HL-60/S4 (cell line): ENCODE measurements at regions not wholly inside any gene's neighbourhood (a gene's known extent, or its start where the extent isn't known, plus 50 kb on each side); places are given as distances from the start of the nearest gene placed in this dataset.

Source experiments
- in situ Hi-C: fragments of 300-500 bp; cut with MboI; formaldehyde crosslinking; loops from 2 replicates; pipeline ENCODE4 v1.14.3; 2022; ENCODE audit warnings: low sequenced_read_pairs

DNA sequence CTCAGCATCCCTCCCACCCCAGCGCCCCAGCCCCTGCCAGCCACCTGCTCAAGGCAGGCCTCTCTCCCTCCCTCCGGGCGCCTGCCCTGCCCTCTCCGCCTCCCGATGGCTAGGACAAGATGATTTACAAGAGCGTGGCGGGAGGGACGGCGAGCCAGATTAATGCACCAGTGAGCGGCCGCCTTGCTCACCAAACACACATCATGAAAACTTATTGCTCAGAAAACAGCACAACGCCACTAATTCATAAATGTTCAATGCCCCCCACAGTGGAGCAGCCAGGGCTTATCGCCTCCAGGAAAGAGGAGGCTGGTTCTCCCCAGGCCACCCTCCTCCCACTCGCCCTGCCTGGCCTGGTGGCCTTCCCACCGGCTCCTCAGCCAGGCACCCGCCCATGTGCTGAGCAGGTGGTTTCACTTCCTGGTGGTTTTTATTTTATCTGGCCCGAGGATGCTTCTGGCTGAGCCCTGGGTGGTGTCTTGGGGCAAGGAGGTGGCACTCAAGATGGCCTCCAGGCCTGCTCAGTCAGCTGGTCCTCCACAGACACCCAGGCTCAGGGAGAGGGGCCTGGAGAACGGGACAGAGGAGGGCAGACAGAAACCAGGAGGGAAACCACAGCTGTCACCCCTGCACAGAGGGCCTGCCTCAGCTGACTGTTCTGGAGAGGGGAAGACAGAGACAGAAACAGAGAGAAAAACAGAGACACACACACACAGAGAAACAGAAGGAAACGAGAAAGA is 284.9 kb downstream of the UACA start:
- in situ Hi-C loops, result loop anchor here (25.0 kb wide), 1 partner anchor 716 kb away; no protein-coding TSS in a partner anchor

DNA sequence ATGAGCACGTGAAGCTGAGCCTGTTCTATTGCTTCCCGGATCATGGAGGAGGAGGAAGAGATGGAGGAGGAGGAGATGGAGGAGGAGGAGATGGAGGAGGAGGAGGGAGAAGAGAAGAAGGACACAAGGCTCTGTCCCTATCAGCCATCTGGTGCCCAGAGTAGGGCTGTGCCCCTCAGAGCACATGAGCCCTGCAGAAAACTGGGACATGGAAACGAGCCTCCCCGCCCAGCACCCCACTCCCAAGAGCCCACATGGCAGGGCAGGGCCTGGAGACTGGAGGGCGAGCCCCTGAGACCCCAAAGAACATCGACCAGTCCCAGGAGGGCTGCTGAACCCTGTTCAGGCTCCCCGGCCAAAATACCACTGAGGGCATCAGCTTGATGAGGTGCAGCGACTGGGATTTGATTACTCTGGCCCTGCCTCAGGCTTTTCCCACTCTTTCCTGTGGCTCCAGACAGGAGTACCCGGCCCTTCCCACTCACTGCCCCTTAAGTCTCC is 285.6 kb downstream of the UACA start:
- in situ Hi-C loops, result loop anchor here (25.0 kb wide), 1 partner anchor 715 kb away; no protein-coding TSS in a partner anchor

DNA sequence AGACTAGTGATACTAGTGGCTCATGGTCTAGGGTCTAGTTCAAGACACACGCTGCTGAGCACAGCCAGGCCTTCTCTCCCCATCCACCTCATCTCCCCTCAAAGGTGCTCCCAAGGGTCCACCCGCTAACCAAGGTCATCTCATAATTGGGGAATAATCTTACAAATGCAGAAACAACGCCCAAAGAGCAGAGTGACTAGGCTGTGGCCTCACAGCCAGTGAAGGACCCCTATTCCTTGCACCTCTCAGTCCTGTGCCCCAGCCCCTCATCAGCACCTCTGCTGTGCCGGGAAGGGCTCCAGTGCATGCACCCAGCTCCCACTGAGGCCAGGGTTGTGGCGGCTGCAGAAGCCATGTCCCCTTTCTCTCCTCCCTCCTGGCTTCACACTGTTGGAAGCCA is 286.9 kb downstream of the UACA start:
- in situ Hi-C loops, result loop anchor here (25.0 kb wide), 1 partner anchor 714 kb away; no protein-coding TSS in a partner anchor

DNA sequence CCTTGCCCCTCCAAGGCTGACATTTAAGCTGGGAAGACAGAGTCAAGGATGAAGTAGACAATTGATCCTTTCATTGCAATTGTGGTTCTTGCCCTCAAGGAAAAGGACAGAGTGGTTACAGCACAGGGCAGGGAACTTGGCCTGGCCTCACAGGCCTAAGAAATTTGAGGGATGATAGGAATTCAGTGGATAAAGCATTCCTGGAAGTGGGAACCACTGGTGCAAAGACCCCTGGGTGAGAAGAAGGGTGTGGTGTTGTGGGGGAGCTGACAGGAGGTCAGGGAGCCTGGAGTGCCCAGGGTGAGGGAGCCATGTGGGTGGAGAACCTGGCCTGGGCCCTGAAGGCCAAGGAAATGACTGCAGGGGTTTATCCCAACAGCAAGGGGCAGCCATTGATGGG is 287.4 kb downstream of the UACA start:
- in situ Hi-C loops, result loop anchor here (25.0 kb wide), 1 partner anchor 714 kb away; no protein-coding TSS in a partner anchor

DNA sequence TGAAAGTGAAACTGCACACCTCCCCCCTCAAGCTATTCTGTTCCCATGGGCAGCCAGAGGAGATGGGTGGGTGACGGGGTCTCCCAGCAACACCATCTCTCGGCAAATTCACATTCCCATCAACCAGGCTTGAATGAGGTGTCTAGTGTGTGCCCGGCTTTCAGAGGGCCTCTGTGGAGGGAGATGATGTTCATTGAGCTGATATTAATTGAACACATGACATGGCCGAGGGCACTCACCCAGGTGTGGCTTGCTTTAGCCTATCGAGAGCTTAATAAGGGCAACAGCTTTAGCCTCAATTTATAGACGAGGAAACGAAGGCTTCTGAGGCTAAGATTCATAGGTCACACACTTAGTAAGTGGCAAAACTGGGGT is 288.0 kb downstream of the UACA start:
- in situ Hi-C loops, result loop anchor here (25.0 kb wide), 1 partner anchor 713 kb away; no protein-coding TSS in a partner anchor

DNA sequence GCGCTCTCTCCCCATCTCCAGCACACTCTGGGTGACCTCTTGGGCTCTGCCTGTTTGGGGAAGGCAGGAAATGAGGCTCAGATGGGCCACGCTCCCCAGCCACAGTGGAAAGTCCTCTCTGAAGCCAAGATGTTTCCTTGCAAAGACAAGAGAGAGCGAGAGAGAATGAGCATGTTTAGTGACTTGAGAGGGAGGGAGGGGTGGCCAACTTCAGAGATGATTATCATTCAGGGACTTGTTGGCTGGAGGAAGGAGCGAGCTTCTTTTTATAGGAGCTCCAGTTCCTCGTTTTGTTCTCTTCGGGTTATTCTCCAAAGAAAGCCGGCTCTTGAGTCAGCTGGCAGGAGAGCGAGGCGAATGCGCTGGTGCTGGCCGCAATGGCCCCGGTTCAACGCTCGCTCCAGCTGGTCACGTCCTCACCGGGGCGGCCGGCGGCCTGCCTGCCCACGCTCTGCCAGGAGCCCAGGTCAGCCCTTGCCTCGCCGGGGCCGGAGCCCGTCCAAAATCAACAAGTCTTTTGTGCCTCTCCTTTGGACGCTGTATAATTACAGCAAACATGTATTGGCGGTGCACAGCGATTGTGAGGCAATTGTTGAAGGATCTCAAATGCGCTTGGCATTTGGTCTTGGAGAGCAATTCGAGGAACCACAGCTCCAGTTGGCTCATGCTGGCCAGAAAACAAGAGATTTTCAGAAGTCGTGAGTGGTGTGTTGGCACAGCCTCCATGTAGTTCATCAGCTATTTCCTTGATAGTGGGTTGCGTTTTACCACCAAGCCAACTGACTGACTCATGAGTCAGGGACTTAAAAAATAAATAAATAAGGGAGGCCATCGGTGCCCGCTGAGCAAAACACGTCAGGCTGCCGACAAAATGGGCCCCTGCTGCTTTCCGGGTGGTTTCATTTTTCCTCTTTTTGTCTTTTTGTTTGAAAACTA is 288.6 kb downstream of the UACA start:
- in situ Hi-C loops, result loop anchor here (25.0 kb wide), 1 partner anchor 712 kb away; no protein-coding TSS in a partner anchor

DNA sequence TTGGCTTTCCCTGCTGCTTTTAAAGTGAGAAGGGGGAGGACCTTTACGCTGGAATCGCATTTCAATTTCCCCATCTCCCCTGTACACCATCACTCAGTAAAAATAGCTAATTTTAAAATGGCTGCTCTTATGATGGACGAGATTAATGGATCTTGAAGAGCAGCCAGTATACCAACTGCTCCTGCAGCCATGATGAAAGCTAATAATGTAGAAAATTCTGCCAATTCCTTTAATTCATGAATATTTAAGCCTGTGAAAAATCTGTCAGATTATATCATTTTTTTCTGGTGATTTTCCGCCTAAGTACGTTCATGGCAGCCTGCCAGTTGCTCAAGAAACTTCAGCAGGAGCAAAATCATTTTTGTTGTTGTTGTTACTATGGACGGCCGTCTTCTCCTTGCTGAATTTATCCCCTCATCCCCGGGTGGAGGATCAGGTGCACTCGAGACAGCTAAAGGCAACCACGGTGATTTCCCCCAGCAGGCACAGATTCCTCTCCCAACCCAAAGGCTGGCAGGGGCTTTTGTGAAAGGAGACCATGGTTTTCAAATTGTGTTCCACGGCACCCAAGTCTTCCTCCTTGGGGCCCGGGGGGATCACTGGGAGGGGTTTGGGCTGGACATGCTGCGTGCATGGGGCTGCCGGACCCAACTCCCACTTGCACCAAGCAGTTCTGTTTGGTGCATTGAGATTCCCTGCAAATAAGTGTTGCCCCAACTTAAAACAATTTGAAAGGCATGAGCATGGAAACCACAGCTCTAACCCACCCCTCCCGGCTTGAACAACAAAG is 289.6 kb downstream of the UACA start:
- in situ Hi-C loops, result no loop called here

DNA sequence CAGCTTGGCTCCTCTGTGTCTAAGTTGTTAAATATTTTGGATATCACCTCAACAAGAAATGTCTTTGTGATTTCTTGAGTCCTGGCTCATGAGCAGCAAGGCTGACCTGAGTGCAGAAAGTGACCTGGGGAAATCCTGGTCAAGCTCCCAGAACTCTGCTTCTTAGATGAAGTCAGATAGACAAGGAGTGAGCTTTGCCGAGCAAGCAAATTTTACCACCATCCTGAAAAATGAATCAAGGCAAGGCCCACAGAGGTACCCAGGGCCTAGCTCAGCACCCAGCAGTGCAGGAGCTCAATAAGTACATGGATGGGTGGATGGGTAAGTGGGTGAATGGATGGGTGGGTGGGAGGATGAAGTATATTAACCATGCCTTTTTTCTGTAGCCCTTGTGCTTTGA is 291.8 kb downstream of the UACA start:
- in situ Hi-C loops, result no loop called here

DNA sequence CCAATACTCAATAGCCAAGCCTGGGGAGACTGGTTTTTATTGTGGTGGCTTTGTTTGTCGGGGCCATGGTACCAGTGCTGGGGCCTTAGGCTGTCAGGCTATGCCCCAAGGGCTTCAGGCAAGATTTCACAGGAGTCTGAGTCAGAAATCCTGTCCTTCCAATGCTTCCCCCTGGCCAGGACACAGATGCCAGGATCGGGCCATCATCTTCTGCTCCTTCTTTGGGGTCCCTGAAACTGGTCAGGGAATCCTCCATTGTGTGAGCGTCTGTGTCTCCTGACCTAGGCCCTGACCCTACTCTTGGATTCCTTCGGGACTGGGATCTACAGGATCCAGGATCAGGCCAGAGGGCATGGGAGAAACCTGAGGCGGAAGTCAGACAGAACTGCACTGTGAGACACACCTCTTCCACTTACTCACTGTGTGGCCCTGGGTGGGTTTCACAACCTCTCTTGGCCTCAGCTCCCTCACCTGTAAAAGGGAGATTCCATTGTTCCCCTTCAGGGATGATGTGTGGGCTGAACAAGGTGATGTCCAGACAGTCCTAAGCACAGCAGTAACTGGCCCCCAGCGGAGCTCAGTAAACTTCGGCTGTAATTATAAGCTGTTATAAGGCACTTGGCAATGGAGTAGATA is 292.7 kb downstream of the UACA start:
- in situ Hi-C loops, result no loop called here

DNA sequence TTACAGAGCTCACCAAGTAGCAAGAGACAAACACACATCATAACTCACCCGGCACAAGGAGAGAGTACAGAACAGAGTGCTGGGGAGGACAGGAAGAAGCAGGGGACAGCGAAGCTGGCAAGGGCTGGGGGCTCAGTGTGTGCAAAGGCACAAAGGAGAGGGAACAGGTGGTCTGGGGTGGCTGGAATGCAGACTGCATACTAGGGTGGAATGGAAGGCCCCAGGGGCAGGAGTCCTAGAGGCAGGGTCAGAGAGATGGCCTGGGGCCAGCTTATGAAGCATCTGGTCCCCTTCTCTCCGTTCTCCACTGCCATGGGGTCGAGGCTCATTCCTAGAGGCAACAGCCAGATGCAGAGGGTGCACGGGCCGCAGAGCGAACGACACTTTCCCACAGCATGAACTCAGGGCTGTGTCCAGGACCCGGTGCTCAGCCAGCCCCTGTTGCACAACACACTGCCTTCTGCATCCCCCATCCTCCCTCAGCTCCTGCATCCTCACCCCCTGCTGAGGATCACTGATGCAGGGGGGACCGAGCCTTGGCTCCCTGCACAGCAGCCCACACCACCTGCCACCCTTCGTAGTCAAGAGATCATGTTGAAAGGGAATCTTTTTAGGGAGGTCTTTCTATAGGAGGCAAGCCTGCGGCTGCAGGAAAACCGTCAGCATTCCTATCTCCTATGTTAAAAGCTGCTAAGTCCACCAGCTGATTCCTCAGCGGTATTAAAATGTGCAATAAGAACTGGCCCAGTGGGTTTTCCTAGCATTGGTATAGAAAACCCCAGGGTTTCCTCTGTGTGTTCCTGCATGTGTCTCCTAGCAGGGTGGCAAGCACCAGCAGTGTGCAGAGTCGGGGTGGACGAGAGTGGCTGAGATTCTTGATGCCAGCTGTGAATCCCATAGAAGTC is 293.5 kb downstream of the UACA start:
- in situ Hi-C loops, result no loop called here

DNA sequence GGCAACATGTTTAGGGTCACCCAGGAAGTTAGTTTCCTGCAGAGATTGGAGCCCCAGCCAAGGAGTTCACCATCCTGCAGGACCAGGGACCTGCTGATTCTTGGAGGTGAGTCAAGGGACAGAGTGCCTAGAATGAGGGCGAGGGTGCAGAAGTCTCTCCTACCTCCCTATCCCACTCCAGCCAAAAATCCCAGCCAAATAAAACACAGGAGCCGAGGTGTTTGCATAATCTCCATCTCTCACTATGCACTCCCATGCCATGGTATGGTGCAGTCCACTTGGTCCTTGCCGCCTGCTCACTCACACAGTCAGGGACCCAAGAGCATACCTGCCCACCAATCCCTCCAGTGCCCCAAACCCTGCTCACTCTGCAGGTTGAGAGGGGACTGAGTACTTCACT is 294.2 kb downstream of the UACA start:
- in situ Hi-C loops, result no loop called here

DNA sequence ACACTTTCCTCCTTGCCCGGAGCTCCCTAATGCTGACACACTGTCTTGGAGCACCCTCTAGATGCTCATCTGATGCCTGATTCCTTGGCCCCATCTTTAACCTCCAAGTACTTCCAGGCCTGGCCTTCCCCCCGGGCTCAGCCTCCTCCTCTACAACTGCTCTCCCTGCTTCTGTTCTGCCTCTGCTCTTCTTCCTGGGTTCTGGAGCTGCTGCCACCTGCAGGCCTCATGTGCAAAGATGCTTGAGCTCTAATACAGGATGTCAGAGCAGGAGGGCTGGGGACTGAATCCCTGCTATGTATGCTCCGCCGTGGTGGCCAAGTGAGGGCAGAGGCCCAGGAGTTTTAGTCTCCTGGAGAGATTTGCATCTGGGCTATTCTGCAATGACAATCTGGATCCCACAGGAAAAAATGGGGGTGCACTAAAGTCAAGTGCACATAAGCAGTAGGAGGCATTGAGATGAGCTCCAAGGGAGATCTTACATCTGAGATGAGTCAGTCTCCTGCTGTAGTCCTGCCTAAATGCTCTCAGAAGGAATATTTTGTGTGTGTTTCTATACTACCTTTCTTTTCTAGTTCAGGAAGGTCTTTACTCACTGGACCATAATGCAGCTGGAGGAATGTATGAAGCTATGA is 296.3 kb downstream of the UACA start:
- in situ Hi-C loops, result no loop called here

DNA sequence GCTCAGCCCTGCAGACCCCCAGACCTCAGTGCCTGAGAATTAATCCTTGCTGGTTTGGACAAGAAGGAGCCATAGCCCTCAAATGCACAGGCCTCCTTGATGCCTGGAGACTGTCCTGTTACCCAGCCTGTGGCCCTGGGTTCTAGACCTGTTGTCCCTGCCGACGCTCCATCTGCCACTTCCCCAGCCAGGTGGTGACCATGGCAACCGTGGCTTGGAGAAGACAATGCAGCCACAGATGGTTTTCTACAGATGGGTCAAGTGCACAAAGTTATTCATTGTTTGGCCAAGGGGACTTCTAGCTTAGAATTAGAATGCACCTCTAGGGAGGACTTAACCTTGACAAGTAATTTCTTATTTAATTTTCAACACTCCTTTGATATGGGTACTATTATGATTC is 297.1 kb downstream of the UACA start:
- in situ Hi-C loops, result no loop called here

DNA sequence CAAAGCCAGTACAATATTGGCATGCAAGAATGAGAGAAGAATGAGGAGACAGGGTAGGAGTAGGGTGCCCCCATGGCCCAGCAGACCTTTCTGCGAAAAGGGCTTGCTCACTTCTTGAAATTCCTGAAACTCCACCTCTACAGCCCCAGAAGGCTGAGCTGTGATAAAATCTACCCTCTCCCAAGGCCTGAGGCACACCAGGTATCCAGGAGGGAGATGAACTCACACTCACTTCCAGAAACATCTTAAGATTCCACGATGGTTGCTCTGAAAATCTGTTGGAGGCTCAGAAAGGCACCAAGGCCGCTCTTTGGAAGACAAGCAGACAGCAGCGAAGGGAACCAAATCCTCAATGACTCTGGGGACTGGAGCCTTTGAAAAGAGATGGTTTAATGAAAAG is 297.5 kb downstream of the UACA start:
- in situ Hi-C loops, result no loop called here

DNA sequence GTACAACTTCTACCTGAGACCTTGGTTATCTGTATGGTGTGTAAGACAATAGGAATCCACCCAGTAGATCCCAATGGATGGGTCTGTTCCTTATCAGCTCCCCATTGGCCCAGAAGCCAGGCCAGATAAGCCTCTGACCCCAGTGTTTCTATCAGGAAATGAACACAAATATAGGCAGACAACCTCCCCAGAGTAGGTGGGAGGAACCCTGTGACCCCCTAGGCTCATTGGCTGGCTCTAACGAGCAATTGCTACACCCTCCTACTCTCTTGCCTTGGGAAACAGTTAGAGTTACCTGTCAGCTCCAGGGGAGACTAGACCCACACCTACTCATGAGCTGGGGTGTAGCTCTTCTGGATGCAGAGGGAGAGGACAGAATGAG is 299.9 kb downstream of the UACA start:
- in situ Hi-C loops, result no loop called here

DNA sequence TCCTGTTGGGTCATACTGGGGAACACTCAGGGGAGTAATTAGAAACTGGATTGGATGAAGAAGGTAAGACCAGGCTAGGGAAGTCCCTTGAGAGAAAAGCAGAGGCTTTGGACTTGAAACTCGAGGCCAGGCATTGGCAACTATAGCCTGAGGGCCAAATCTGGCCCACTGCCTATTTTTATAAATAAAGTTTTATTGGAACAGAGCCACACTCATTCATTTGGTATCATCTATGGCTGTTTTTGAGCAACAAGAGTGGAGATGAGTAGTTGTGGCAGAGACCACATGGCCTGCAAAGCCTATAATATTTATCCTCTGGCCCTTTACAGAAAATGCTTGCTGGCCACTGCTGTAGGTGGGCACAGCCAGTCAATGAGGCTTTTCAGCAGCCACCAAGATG is 301.4 kb downstream of the UACA start:
- in situ Hi-C loops, result no loop called here

DNA sequence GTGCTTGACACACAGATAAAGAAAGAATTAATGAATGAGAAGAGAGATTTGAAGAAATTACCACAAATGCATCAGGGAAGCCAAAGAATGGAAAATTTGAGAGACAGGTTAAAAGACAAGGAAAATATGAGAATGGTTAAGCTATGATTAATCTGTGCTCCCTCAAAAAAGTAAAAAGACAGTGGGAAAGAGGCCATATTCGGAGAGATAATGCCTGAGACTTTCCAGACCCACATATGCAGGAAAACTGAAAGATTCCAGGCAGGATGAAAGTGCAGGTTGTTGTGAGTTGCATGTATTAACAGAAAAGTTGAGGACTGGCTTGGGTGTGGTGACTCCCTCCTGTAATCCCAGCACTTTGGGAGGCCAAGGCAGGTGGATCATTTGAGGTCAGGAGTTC is 302.3 kb downstream of the UACA start:
- in situ Hi-C loops, result no loop called here

DNA sequence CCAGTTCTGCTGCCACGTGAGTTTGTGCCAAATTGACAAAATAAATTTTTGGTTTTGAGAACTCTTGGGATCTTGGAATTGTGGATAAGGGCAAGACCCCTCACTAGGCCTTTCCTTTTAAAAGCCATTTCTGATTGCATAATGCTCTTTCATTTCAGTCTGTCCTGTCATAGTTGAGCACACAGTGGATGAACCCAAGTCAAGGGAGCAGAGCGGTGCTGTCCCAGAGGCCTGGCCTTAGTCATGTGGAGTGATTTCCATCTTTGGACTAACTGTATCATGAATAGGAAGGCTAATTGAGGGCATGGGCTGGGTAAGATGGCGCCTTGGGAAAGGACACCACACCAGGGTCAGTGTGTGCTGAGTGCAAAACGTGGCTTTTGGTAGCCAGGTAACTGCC is 304.0 kb downstream of the UACA start:
- in situ Hi-C loops, result no loop called here

DNA sequence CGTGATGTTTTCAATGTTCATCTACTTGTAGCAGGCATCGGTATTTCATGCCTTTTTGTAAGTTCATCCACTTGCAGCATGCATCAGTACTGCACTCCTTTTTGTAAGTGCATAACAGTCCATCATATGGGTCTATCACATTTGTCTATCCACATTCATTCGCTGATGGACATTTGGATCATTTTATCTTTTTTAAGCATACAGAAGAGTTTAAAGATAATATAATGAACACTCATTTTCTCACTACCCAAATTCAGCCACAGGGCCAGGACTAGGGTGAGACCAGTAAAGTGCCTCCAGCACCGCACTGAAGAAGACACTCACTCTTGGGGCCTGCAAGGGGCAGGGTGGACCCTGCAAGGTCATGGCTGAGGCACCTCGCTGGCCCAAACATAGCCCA is 309.6 kb downstream of the UACA start:
- in situ Hi-C loops, result no loop called here
